ENCODE measurements at regions not wholly inside any gene's neighbourhood (a gene's known extent, or its start where the extent isn't known, plus 50 kb on each side); places are given as distances from the start of the nearest gene placed in this dataset.

DNA sequence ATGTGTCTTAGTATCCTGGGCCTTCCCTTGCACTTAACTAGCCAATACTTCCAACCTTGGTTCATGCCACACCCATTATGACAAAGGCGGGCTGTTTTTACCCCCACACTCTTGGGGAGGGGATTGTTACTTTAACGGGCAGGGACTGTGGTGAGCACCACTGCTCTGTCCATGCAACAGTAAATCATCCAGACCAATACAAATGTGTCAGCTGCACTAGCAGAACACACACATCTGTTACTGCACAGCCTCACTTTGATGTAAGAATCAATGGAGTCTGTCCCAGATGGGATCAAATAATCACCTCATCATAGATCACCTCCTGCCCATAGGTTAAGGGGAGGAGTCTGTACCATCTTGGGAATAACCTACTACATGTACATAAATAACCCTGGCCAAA, 58.1 kb downstream of the NPAP1 start:
- TF ChIP-seq, protein P1, sequence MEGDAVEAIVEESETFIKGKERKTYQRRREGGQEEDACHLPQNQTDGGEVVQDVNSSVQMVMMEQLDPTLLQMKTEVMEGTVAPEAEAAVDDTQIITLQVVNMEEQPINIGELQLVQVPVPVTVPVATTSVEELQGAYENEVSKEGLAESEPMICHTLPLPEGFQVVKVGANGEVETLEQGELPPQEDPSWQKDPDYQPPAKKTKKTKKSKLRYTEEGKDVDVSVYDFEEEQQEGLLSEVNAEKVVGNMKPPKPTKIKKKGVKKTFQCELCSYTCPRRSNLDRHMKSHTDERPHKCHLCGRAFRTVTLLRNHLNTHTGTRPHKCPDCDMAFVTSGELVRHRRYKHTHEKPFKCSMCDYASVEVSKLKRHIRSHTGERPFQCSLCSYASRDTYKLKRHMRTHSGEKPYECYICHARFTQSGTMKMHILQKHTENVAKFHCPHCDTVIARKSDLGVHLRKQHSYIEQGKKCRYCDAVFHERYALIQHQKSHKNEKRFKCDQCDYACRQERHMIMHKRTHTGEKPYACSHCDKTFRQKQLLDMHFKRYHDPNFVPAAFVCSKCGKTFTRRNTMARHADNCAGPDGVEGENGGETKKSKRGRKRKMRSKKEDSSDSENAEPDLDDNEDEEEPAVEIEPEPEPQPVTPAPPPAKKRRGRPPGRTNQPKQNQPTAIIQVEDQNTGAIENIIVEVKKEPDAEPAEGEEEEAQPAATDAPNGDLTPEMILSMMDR (conservative IDR thresholded peaks at IDR 0.05; ENCODE audit: control insufficient read depth, insufficient read depth, low read depth, low read length), result no peak
- H3K4me3 ChIP-seq (ENCODE audit: control insufficient read depth, low read depth, low read length), result no peak overlapping the region
- DNase-seq (ENCODE audit: low read depth), result no peak

DNA sequence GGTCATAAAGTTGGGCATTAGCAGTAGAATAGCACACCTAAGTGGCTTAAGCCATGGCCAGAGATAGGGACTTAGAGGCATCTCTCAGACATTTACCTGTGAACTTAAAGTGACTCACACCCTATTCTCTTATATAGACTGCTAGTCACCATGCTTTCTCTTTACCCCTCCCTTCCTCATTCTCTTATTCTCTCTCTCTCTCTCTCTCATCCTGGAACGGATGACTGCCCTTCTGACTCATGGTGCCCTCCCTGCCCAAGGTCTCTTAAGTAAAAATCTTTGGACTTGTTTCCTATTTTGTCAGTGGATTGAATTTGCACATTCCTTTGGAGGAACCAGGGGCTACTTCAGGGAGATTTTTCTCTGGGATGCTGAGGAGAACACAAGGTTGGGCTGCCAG, 58.8 kb downstream of the NPAP1 start:
- DNase-seq (ENCODE audit: low read depth), result no peak
- TF ChIP-seq, protein P1 (conservative IDR thresholded peaks at IDR 0.05; ENCODE audit: control insufficient read depth, insufficient read depth, low read depth, low read length), result no peak
- no peak overlapping the region for H3K4me3 ChIP-seq (ENCODE audit: control insufficient read depth, low read depth, low read length)

DNA sequence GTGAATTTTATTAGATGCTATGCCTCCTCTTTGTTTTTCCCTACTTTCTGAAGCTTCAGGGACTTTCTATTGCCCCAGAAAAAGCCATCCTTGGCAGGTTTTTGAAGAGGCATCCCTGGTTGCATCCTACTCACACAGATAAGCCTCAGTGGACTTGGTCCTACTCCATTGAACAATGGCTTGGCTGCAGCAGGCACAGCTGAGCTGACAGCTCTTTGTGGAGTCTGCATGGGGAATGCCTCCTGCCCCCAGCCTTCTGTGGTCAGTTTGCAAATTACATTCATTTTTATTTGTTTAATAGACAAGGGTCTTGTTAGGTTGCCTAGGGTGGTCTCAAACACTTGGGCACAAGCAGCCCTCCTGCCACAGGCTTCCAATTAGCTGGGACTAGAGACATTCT, 69.7 kb downstream of the NPAP1 start:
- DNase-seq (ENCODE audit: low read depth), result no peak
- no peak overlapping the region for H3K4me3 ChIP-seq (ENCODE audit: control insufficient read depth, low read depth, low read length)
- TF ChIP-seq, protein P1 (conservative IDR thresholded peaks at IDR 0.05; ENCODE audit: control insufficient read depth, insufficient read depth, low read depth, low read length), result no peak

DNA sequence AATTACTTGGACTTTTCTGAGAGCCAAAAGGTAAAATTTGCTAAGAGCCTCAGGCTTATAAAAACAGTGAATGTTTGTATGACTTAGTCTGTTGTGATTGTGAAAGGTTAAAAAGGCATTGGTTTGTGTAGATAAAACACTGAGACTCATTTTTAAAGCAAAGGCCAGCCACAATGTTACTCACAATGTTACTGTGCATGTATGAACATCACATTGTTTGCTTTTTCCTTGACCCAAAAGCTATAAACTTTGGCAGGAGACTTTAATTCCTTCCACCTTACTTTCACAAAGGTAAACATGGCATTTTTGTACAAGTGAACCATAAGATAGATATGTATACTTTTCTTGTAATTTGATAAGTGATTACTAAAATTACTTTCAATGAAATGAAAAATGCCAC, 70.5 kb downstream of the NPAP1 start:
- DNase-seq (ENCODE audit: low read depth), result no peak
- no peak overlapping the region for H3K4me3 ChIP-seq (ENCODE audit: control insufficient read depth, low read depth, low read length)
- TF ChIP-seq, protein P1 (conservative IDR thresholded peaks at IDR 0.05; ENCODE audit: control insufficient read depth, insufficient read depth, low read depth, low read length), result no peak

DNA sequence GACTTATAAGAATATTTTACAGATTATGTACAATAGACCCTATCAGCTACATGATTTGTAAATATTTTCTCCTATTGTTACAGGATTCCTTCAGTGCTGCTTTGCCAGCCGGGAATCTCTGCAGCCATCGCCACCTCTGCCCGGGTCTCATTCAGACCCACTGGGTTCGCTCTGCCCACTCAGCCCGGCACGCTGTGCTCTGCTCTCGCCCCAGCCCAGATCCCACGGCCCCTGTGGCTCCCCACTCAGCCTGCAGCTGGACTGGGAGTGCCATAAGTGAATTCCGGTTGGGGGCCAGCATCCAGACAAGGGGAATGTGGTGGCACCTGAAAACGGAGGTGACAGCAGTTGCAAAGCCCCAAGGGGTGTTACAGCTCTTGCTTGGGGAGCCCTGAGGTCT, 71.8 kb downstream of the NPAP1 start:
- H3K4me3 ChIP-seq (ENCODE audit: control insufficient read depth, low read depth, low read length), result no peak overlapping the region
- TF ChIP-seq, protein P1 (conservative IDR thresholded peaks at IDR 0.05; ENCODE audit: control insufficient read depth, insufficient read depth, low read depth, low read length), result no peak
- DNase-seq (ENCODE audit: low read depth), result no peak

DNA sequence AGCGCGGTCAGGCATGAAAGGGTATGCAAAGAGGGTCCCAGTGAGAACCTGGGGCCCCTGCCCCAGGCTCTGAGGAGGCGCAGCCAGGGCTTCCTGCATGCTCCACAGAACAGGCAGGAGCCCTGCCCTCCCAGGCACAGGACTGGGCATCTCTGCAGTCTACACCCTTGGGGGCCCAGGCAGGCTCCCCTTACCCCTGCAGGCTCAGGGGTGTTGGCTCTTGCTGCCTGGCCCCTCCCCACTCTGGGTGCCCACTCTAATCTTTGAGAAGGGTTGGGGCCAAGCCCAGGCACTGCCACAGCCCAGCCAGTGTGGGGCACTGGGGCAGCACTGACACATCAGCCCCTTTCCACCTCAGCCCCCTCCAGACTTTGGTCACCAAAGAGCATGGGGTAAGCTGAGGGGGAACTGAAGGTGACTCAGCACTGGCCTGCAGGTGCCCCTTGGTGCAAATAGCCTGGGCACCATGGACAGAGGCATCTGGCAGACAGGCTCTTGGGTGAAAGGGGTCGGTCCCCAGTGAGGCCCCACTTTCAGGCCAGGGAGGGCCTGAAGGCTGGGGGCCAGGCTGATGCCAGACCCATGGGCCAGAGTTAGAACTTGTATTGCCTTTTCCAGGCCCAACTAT, 73.4 kb downstream of the NPAP1 start:
- H3K4me3 ChIP-seq (ENCODE audit: control insufficient read depth, low read depth, low read length), result no peak overlapping the region
- no peak for DNase-seq (ENCODE audit: low read depth)
- TF ChIP-seq, protein P1 (conservative IDR thresholded peaks at IDR 0.05; ENCODE audit: control insufficient read depth, insufficient read depth, low read depth, low read length), result no peak

DNA sequence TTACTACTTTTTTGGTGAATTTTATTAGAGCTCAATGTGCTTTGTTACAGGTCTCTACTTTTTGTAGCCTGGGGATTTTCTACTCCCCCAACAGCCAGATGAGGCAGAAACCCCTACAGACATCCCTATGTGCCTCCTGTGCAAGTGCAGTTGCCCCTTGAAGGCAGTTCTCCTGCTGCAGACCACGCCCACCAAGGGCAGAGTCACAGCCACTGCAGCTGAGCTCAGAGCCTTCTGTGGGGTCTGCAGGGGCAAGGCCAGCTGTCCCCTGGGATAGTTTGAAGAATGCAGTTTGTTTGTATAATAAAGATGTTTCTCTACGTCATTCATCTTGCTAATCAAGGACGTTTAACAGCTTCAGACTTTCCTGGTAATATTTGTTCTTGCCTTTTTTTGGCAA, 76.8 kb downstream of the NPAP1 start:
- DNase-seq (ENCODE audit: low read depth), result no peak
- TF ChIP-seq, protein P1 (conservative IDR thresholded peaks at IDR 0.05; ENCODE audit: control insufficient read depth, insufficient read depth, low read depth, low read length), result no peak
- H3K4me3 ChIP-seq (ENCODE audit: control insufficient read depth, low read depth, low read length), result no peak overlapping the region
